A549 (cell line): ENCODE measurements at regions not wholly inside any gene's neighbourhood (a gene's known extent, or its start where the extent isn't known, plus 50 kb on each side); places are given as distances from the start of the nearest gene placed in this dataset.
"Not testable (repeated sequence)": the region's sequence is repeated elsewhere in the genome, so short reads cannot be mapped to it uniquely, and the experiment has no call there.

Experiments
- ATAC-seq, 2 experiments: fragments of 200-7000 bp in 1 of 2; fragments of >200 bp in 1 of 2; cut with Nextera tagmentation in 1 of 2; cut with Tn5 transposase in 1 of 2; 3 replicates each; pipeline versions ENCODE4 v1.8.0 to v1.9.1; 2018 to 2020; ENCODE audit warnings: mild to moderate bottlenecking in 1 of 2, moderate library complexity in 1 of 2
- CTCF ChIA-PET: fragments of 300-600 bp; sonication (Branson Sonifier 250); formaldehyde crosslinking; extraction: SDS; loops from one replicate; lab custom pipeline; 2021; ENCODE audit warnings: antibody characterized with exemption, inconsistent platforms; lab: Yijun Ruan, JAX
- POLR2A ChIA-PET: fragments of 350-600 bp; formaldehyde crosslinking; extraction: SDS; loops from one replicate; lab custom pipeline; 2021; ENCODE audit warnings: antibody characterized with exemption, inconsistent platforms; lab: Yijun Ruan, JAX
- DNase-seq, 2 experiments: peaks; one replicate each; pipeline versions ENCODE4 v3.0.0 to v3.0.0-alpha.2; 2011 to 2016; ENCODE audit warnings: low read depth in 1 of 2, low spot score in 1 of 2
- FAIRE-seq: peaks from 2 replicates; lab custom pipeline; 2011; peaks lifted over from hg19 to GRCh38; lab: Jason Lieb, UNC
- H3K27ac ChIP-seq, 2 experiments: fragments of >200 bp; sonication (Bioruptor Twin); formaldehyde crosslinking; 3 replicates each; pipeline ENCODE4 v1.5.1; 2016 to 2017
- H3K4me1 ChIP-seq: fragments of >200 bp; sonication (Bioruptor Twin); formaldehyde crosslinking; 3 replicates; pipeline ENCODE4 v1.6.1; 2016
- H3K4me2 ChIP-seq: fragments of >200 bp; sonication (Bioruptor Twin); formaldehyde crosslinking; 3 replicates; pipeline ENCODE4 v1.6.1; 2016
- H3K4me3 ChIP-seq: fragments of >200 bp; sonication (Bioruptor Twin); formaldehyde crosslinking; 3 replicates; pipeline ENCODE4 v1.5.1; 2016
- H3K9me3 ChIP-seq: fragments of >200 bp; sonication (Bioruptor Twin); formaldehyde crosslinking; 3 replicates; pipeline ENCODE4 v1.6.1; 2016
- ESRRA ChIP-seq: fragments of 150-350 bp; IDR thresholded peaks from 2 replicates; pipeline ENCODE4 v1.6.1; 2014; ENCODE audit warnings: mild to moderate bottlenecking, low read length, borderline replicate concordance
- FOSB ChIP-seq: fragments of 250-450 bp; sonication (Bioruptor Pico); IDR thresholded peaks from 2 replicates; pipeline ENCODE4 v1.5.0; 2020; ENCODE audit warnings: mild to moderate bottlenecking, moderate library complexity
- HOXA7 ChIP-seq: fragments of 250-450 bp; sonication (Bioruptor Pico); IDR thresholded peaks from 2 replicates; pipeline ENCODE4 v1.5.0; 2020; ENCODE audit warnings: mild to moderate bottlenecking, moderate library complexity
- HOXB13 ChIP-seq: fragments of 250-450 bp; sonication (Bioruptor Pico); IDR thresholded peaks from 2 replicates; pipeline ENCODE4 v1.5.0; 2020; ENCODE audit warnings: low read depth, mild to moderate bottlenecking, moderate library complexity
- MAFK ChIP-seq: fragments of 450-650 bp; IDR thresholded peaks from 2 replicates; pipeline ENCODE4 v1.6.1; 2014; ENCODE audit not compliant: partially characterized antibody
- MAZ ChIP-seq: fragments of 150-350 bp; IDR thresholded peaks from 2 replicates; pipeline ENCODE4 v1.6.1; 2014; ENCODE audit warnings: antibody characterized with exemption, low read depth, low read length, borderline replicate concordance
- RCOR1 ChIP-seq: fragments of 150-350 bp; IDR thresholded peaks from 2 replicates; pipeline ENCODE4 v1.6.1; 2014; ENCODE audit warnings: antibody characterized with exemption, low read length, low read depth
- ZFP36 ChIP-seq: fragments of 450-650 bp; IDR thresholded peaks from 2 replicates; pipeline ENCODE4 v1.6.1; 2014; ENCODE audit warnings: borderline replicate concordance; ENCODE audit not compliant: partially characterized antibody
- WGBS: methylation state at CpG from one replicate; pipeline ENCODE4 v1.1.6; 2017; ENCODE audit errors: missing lambda C conversion rate; 5-methylcytosine and 5-hydroxymethylcytosine counted together
- TF ChIP-seq, protein P1 (sequence below): IDR thresholded peaks from 2 replicates; pipeline ENCODE4 v1.6.1; 2012
- TF ChIP-seq, protein P2 (sequence below): fragments of >200 bp; sonication (Bioruptor Twin); formaldehyde crosslinking; IDR thresholded peaks from 3 replicates; pipeline ENCODE4 v1.5.1; 2016
- TF ChIP-seq, protein P3 (sequence below): fragments of 450-650 bp; IDR thresholded peaks from 2 replicates; pipeline ENCODE4 v1.6.1; 2014; ENCODE audit warnings: antibody characterized with exemption

DNA sequence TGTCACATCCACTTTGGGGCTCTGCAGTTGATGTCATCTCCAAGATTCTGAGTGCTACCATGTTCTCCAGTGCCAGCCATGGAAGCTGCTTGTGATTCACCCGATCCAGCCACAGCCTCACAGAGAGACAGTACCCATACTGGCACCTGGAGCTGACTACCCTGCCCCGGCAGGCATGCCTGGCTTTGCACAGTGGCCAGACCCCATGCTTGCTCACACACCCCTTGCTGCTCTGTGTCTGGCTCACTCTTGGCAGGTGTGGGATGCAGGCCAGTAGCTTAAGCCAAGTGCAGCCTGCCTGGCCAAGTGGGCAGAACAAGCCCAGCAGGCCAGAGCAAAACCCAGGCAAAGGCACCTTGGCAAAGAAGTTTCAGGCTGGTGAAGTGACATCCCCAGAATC is 828.4 kb upstream of the VRK2 start (continued):
- TF ChIP-seq, protein P1, sequence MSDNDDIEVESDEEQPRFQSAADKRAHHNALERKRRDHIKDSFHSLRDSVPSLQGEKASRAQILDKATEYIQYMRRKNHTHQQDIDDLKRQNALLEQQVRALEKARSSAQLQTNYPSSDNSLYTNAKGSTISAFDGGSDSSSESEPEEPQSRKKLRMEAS, result no peak
- TF ChIP-seq MAFK (no peak), RCOR1 (no peak)

DNA sequence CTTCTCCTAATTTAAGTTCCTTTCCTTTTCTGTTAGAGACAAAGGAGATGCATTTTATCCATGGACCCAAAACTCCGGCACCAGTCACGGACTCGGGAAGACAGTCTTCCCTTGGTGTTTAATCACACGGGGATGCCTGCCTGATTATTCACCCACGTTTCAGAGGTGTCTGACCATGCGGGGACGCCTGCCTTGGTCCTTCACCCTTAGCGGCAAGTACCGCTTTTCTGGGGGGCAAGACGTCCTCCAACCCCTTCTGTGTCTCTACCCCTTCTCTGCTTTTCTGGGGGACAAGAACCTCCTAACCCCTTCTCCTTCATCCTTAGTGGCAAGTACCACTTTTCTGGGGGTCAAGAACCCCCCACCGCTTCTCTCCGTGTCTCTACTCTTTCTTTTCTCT is 816.9 kb upstream of the VRK2 start:
- H3K4me1 ChIP-seq, H3K4me2 ChIP-seq, H3K27ac ChIP-seq, DNase-seq, POLR2A ChIA-PET, CTCF ChIA-PET, ATAC-seq, FAIRE-seq, H3K4me3 ChIP-seq, H3K9me3 ChIP-seq: not testable (repeated sequence)
- 59% methylated on average over 12 of the region's 12 CpGs for WGBS

DNA sequence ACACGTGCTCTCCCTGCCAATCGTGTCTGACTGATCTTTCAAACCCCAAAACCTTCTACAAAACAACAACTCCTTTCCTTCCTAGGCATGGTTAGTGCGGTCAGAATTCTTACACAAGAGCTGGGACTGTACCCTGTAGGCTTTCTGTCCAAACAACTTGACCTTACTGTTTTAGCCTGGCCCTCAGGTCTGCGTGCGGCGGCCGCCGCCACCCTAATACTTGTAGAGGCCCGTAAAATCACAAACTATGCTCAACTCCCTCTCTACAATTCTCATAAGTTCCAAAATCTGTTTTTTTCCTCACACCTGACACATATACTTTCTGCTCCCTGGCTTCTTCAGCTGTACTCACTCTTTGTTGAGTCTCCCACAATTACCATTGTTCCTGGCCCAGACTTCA is 814.3 kb upstream of the VRK2 start:
- H3K4me3 ChIP-seq, H3K27ac ChIP-seq, H3K4me2 ChIP-seq, H3K4me1 ChIP-seq, DNase-seq, H3K9me3 ChIP-seq, ATAC-seq, POLR2A ChIA-PET, FAIRE-seq, CTCF ChIA-PET: not testable (repeated sequence)
- 53% methylated on average over 9 of the region's 9 CpGs for WGBS

DNA sequence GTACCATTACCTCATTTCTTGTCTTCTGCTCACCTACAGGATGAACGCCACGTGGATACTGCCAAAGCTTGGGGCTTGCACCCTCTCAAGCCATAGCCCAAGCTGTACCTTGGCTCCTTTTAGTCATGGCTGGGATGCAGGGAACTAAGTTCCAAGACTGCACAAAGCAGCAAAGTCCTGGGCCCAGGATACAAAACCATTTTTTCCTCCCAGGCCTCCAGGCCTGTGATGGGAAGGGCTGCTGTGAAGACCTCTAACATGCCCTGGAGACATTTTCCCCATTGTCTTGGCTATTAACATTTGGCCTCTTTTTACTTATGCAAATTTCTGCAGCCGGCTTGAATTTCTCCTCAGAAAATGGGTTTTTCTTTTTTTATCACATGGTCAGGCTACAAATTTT is 795.1 kb upstream of the VRK2 start:
- 27% methylated on average over 3 of the region's 3 CpGs for WGBS
- ATAC-seq, DNase-seq, H3K27ac ChIP-seq, H3K4me3 ChIP-seq, FAIRE-seq, H3K4me1 ChIP-seq, POLR2A ChIA-PET, CTCF ChIA-PET: not testable (repeated sequence)
- peak; percentile 92 for TF ChIP-seq ZFP36
- TF ChIP-seq, all 56 proteins: peak for 1; not testable (repeated sequence) for 55
- H3K4me2 ChIP-seq, result not testable (repeated sequence)
- peaks cover 18% of the 10 kb centered on the region; the same call in 2 of the 3 replicates for H3K9me3 ChIP-seq

DNA sequence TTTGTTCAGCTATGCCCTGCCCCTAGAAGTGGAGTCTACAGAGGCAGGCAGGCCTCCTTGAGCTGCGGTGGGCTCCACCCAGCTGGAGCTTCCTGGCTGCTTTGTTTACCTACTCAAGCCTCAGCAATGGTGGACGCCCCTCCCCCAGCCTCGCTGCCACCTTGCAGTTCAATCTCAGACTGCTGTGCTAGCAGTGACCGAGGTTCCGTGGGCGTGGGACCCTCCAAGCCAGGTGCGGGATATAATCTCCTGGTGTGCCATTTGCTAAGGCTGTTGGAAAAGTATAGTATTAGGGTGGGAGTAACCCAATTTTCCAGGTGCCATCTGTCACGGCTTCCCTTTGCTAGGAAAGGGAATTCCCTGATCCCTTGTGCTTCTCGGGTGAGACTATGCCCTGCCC is 770.2 kb upstream of the VRK2 start:
- WGBS, result 12% methylated on average over 9 of the region's 9 CpGs

DNA sequence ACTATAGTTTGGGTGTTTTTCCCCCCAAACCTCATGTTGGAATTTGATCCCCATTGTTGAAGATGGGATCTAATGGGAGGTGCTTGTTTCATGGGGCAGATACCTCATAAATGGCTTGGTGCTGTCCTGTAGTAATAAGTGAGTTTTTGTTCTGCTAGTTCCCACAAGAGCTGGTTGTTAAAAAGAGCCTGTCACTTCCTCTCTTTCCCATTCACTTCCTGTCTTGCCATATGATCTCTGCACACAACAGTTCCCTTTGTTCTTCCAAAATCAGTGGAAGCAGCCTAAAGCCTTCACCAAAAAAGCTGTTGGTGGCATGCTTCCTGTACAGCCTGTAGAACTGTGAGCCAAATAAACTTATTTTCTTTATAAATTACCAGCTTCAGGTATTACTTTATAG is 768.2 kb upstream of the VRK2 start:
- Histone ChIP-seq H3K27ac (no peak overlapping the region), H3K4me1 (no peaks in the 10 kb centered on the region), H3K4me3 (no peak overlapping the region), H3K4me2 (no peak overlapping the region), H3K9me3 (0 out of 3 replicates have a peak, but pooled peaks cover 2% of the 10 kb centered on the region)
- no peak for ATAC-seq
- CTCF ChIA-PET, result no interaction called here
- DNase-seq, result no peak
- POLR2A ChIA-PET, result no interaction called here
- no peak for FAIRE-seq
- TF ChIP-seq FOSB (no peak), ESRRA (no peak), MAZ (no peak), HOXA7 (no peak), HOXB13 (CRISPR knock-in tag) (no peak)
- TF ChIP-seq, protein P2, sequence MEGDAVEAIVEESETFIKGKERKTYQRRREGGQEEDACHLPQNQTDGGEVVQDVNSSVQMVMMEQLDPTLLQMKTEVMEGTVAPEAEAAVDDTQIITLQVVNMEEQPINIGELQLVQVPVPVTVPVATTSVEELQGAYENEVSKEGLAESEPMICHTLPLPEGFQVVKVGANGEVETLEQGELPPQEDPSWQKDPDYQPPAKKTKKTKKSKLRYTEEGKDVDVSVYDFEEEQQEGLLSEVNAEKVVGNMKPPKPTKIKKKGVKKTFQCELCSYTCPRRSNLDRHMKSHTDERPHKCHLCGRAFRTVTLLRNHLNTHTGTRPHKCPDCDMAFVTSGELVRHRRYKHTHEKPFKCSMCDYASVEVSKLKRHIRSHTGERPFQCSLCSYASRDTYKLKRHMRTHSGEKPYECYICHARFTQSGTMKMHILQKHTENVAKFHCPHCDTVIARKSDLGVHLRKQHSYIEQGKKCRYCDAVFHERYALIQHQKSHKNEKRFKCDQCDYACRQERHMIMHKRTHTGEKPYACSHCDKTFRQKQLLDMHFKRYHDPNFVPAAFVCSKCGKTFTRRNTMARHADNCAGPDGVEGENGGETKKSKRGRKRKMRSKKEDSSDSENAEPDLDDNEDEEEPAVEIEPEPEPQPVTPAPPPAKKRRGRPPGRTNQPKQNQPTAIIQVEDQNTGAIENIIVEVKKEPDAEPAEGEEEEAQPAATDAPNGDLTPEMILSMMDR, result no peak
- TF ChIP-seq, protein P3, sequence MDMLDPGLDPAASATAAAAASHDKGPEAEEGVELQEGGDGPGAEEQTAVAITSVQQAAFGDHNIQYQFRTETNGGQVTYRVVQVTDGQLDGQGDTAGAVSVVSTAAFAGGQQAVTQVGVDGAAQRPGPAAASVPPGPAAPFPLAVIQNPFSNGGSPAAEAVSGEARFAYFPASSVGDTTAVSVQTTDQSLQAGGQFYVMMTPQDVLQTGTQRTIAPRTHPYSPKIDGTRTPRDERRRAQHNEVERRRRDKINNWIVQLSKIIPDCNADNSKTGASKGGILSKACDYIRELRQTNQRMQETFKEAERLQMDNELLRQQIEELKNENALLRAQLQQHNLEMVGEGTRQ, result no peak

More for the DNA sequence above, 770.2 kb upstream of the VRK2 start:
- H3K4me2 ChIP-seq, H3K4me1 ChIP-seq, DNase-seq, ATAC-seq, H3K27ac ChIP-seq, H3K4me3 ChIP-seq, CTCF ChIA-PET, H3K9me3 ChIP-seq, FAIRE-seq, POLR2A ChIA-PET: not testable (repeated sequence)
